ENCODE measurements at regions not wholly inside any gene's neighbourhood (a gene's known extent, or its start where the extent isn't known, plus 50 kb on each side); places are given as distances from the start of the nearest gene placed in this dataset.

DNA sequence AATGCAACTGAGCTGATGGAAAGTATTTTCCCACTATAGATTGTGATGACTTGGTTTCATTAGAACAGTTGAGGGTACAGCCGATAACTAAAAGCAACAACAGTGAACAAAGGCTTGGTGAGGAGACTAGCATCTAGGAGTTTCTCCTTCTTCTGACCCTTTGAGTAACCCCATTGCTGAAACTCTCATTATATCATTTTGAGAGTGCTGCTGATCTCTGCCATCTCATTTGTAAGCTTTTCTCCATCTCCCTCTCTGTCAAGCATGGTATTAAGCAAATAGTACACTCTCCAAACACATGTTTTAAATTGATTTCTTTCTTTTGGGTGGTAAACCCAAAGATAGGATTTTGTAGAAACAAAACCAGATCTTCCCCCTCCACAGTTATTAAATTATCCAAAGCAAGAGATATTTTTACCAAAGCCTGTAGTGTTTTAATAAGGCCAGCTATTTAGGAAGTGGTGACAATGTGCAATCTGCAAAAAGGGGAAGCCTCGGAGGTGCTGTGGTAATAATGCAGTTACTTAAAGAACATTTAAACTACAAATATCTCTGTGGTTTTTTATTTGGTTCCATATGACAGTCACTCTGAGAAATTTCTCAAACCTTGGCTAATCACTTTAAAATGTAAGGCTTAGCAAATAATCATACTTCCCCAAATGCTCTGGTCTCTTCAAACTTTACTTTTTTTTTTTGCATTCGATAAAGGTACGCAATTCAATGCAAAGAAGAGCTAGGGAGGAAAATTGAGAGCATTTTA, 287.5 kb downstream of the HLX start:
- Histone ChIP-seq H3K4me3 (no peak overlapping the region), H3K27me3 (no peaks in the 10 kb centered on the region), H3K36me3 (replicated peaks in 1 of 2; ENCODE audit: insufficient read depth in 1 of 2, low read depth in 2 of 2) (no peaks in the 10 kb centered on the region), H3K9me3 (no peaks in the 10 kb centered on the region), H3K4me1 (no peaks in the 10 kb centered on the region), H3K27ac (no peak overlapping the region)
- no peak for TF ChIP-seq POLR2A (IDR thresholded peaks at IDR 0.05)
- TF ChIP-seq, protein P1, sequence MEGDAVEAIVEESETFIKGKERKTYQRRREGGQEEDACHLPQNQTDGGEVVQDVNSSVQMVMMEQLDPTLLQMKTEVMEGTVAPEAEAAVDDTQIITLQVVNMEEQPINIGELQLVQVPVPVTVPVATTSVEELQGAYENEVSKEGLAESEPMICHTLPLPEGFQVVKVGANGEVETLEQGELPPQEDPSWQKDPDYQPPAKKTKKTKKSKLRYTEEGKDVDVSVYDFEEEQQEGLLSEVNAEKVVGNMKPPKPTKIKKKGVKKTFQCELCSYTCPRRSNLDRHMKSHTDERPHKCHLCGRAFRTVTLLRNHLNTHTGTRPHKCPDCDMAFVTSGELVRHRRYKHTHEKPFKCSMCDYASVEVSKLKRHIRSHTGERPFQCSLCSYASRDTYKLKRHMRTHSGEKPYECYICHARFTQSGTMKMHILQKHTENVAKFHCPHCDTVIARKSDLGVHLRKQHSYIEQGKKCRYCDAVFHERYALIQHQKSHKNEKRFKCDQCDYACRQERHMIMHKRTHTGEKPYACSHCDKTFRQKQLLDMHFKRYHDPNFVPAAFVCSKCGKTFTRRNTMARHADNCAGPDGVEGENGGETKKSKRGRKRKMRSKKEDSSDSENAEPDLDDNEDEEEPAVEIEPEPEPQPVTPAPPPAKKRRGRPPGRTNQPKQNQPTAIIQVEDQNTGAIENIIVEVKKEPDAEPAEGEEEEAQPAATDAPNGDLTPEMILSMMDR (IDR thresholded peaks at IDR 0.05): no peak
- peak in 1 of 4 donors; percentile 59 for DNase-seq
- intact Hi-C loops (cut with DNase I): no loop called here
- ATAC-seq: no peak
- 66 to 93% methylated on average over 4 of the region's 4 CpGs for WGBS, 2 donors

DNA sequence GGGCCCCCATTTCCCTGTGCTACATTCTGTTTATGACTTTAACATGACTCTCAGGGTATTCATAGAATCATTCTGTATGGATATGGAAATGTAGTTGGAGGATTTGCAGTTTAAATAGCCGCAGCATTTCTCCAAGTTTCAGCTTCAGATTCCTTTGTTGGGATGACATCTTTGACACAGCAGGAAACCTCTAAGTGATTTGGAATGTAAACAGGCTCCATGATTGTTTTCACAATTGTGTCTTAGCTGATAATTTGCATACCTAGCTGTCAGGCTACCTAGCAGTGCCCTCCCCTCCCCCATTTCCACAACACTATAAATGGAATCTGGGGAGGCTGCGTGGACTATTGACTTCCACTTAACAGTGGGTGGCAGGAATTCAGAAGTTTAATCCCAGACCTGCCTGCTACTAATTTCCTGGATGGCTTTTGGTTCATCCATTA, 290.2 kb downstream of the HLX start:
- peak; percentile 68 for ATAC-seq
- Histone ChIP-seq H3K9me3 (no peaks in the 10 kb centered on the region), H3K36me3 (replicated peaks in 1 of 2; ENCODE audit: insufficient read depth in 1 of 2, low read depth in 2 of 2) (no peaks in the 10 kb centered on the region), H3K4me3 (no peak overlapping the region), H3K4me1 (peaks cover 2% of the 10 kb centered on the region), H3K27ac (peak overlapping the region in 2 of 4 donors; percentile 16 to 40), H3K27me3 (no peaks in the 10 kb centered on the region)
- peak in 1 of 4 donors; percentile 16 for DNase-seq
- intact Hi-C loops (cut with DNase I): no loop called here
- TF ChIP-seq POLR2A (IDR thresholded peaks at IDR 0.05): no peak
- TF ChIP-seq, protein P1 (IDR thresholded peaks at IDR 0.05): no peak
- WGBS, 2 donors: 47 to 64% methylated on average over 2 of the region's 2 CpGs

DNA sequence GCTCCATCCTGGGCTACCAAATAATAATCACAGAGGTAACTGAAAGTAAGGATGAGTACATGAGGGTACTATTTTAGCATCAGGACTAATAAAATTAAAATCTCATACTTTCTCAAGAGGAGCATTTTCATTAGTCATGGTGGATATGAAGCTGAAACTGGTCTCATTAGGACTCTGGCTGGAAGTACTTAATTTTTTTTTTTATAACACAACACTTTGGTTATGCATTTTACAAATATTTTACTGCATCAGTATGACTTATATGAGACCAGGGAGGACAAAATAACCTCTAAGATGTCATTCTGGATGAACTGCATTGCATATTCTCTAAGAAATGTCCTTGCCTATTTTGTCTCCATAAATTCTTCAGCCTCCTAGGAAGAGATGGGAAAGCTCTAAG, 290.9 kb downstream of the HLX start:
- H3K4me1 ChIP-seq: peaks cover 10% of the 10 kb centered on the region
- no peak overlapping the region for H3K4me3 ChIP-seq
- H3K9me3 ChIP-seq: no peaks in the 10 kb centered on the region
- ATAC-seq (no peak), DNase-seq (no peak)
- TF ChIP-seq POLR2A (IDR thresholded peaks at IDR 0.05): no peak
- TF ChIP-seq, protein P1 (IDR thresholded peaks at IDR 0.05): no peak
- H3K36me3 ChIP-seq (replicated peaks in 1 of 2; ENCODE audit: insufficient read depth in 1 of 2, low read depth in 2 of 2): no peaks in the 10 kb centered on the region
- intact Hi-C loops (cut with DNase I): no loop called here
- no peaks in the 10 kb centered on the region for H3K27me3 ChIP-seq
- H3K27ac ChIP-seq: peak overlapping the region in 1 of 4 donors; percentile 40

DNA sequence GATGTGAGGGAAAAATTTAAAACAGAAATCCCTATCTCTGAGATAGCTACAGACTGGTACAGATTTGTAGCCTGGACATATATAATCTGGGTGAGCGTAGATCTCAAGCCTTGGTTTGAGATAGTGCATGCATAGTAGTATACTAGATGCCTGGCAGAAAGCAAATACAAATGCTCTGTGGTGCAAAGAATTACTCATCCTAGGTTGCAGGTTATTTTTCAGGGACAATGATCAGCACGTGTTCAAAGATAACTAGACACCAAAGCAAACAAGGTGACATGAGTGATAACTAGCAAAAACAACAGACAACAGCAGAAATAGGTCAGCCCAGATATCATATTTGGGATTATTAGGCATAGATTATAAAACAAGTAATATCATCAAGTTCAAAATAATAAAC, 292.5 kb downstream of the HLX start:
- intact Hi-C loops (cut with DNase I): no loop called here
- DNase-seq: no peak
- H3K27ac ChIP-seq: no peak overlapping the region
- WGBS, 2 donors: 53 to 55% methylated on average over 2 of the region's 2 CpGs
- peaks cover 12% of the 10 kb centered on the region for H3K4me1 ChIP-seq
- no peak overlapping the region for H3K4me3 ChIP-seq
- H3K27me3 ChIP-seq: no peaks in the 10 kb centered on the region
- H3K9me3 ChIP-seq: no peaks in the 10 kb centered on the region
- no peaks in the 10 kb centered on the region for H3K36me3 ChIP-seq (replicated peaks in 1 of 2; ENCODE audit: insufficient read depth in 1 of 2, low read depth in 2 of 2)
- TF ChIP-seq, protein P1 (IDR thresholded peaks at IDR 0.05): no peak
- no peak for TF ChIP-seq POLR2A (IDR thresholded peaks at IDR 0.05)
- no peak for ATAC-seq

DNA sequence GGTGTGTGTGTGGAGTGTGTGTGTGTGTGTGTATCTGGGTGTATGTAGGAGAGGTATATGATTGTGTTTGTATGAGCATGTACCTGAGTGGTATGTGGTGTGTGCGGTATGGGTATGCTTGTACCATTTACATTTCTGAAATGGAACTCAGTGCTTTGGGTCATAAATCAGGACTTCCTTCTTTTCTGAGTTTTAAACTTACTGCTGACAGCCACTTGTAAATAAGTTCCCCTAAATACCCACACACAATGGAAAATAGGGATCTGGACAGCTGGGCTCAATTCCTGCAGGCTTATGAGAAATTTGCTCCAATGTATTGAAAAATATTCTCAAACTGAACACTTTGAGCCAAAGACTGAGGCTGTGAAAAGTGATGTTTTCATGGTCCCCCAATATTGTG, 293.6 kb downstream of the HLX start:
- TF ChIP-seq, protein P1 (IDR thresholded peaks at IDR 0.05): no peak
- no peak for TF ChIP-seq POLR2A (IDR thresholded peaks at IDR 0.05)
- peaks cover 12% of the 10 kb centered on the region for H3K4me1 ChIP-seq
- no peaks in the 10 kb centered on the region for H3K9me3 ChIP-seq
- no peak overlapping the region for H3K27ac ChIP-seq
- H3K27me3 ChIP-seq: no peaks in the 10 kb centered on the region
- 86 to 87% methylated on average over 1 of the region's 1 CpG for WGBS, 2 donors
- DNase-seq: no peak
- no peak for ATAC-seq
- H3K4me3 ChIP-seq: no peak overlapping the region
- intact Hi-C loops (cut with DNase I): no loop called here
- H3K36me3 ChIP-seq (replicated peaks in 1 of 2; ENCODE audit: insufficient read depth in 1 of 2, low read depth in 2 of 2): no peaks in the 10 kb centered on the region

All from body of pancreas (tissue), 4 donors.